ENCODE measurements at regions not wholly inside any gene's neighbourhood (a gene's known extent, or its start where the extent isn't known, plus 50 kb on each side); places are given as distances from the start of the nearest gene placed in this dataset.

DNA sequence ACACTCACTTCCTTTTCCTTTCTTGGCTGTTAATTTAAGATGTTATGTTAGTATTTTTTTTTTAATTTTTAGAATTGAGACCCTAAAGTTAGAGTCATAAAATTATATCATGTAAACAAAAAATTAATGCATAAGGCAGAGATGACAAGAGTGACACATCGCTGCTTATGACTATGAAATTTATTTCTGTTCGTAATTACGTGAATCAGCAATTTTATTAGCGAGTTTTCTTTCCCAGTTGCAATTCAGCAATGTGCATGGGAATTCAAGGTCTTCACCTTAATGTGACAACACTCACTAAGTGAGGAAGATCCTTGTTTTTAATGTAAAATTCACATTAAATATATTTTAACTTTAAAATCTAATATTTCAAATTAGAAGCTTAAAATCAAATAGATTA is 181.2 kb upstream of the SPOCK3 start:
- TF ChIP-seq, protein P1, sequence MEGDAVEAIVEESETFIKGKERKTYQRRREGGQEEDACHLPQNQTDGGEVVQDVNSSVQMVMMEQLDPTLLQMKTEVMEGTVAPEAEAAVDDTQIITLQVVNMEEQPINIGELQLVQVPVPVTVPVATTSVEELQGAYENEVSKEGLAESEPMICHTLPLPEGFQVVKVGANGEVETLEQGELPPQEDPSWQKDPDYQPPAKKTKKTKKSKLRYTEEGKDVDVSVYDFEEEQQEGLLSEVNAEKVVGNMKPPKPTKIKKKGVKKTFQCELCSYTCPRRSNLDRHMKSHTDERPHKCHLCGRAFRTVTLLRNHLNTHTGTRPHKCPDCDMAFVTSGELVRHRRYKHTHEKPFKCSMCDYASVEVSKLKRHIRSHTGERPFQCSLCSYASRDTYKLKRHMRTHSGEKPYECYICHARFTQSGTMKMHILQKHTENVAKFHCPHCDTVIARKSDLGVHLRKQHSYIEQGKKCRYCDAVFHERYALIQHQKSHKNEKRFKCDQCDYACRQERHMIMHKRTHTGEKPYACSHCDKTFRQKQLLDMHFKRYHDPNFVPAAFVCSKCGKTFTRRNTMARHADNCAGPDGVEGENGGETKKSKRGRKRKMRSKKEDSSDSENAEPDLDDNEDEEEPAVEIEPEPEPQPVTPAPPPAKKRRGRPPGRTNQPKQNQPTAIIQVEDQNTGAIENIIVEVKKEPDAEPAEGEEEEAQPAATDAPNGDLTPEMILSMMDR (IDR thresholded peaks at IDR 0.05): no peak
- TF ChIP-seq POLR2A (IDR thresholded peaks at IDR 0.05) (no peak), POLR2AphosphoS5 (IDR thresholded peaks at IDR 0.05) (no peak)
